MM.1S (cell line): ENCODE measurements at regions not wholly inside any gene's neighbourhood (a gene's known extent, or its start where the extent isn't known, plus 50 kb on each side); places are given as distances from the start of the nearest gene placed in this dataset.

ENCODE experiments used
- DNase-seq: peaks from one replicate; pipeline ENCODE4 v3.0.0-alpha.2; 2015
- H2AFZ ChIP-seq: fragments of 300-600 bp; sonication (generic); 2 replicates; pipeline ENCODE4 v1.6.0; 2016; ENCODE audit warnings: antibody characterized with exemption, low read length
- H3F3A ChIP-seq: fragments of 300-600 bp; sonication (generic); 2 replicates; pipeline ENCODE4 v1.6.1; 2016; ENCODE audit warnings: mild to moderate bottlenecking, antibody characterized with exemption, low read length, moderate library complexity, mixed read lengths; ENCODE audit not compliant: insufficient read depth
- H3K27ac ChIP-seq: fragments of 300-600 bp; sonication (generic); 2 replicates; pipeline ENCODE4 v1.5.1; 2016; ENCODE audit warnings: mild to moderate bottlenecking, low read length
- H3K27me3 ChIP-seq: fragments of 300-600 bp; sonication (generic); replicated peaks from 2 replicates; pipeline ENCODE4 v1.6.0; 2016; ENCODE audit warnings: low read length; ENCODE audit not compliant: insufficient read depth
- H3K36me3 ChIP-seq: fragments of 300-600 bp; sonication (generic); replicated peaks from 2 replicates; pipeline ENCODE4 v1.6.1; 2016; ENCODE audit warnings: mild to moderate bottlenecking, low read length, mixed read lengths; ENCODE audit not compliant: insufficient read depth
- H3K4me1 ChIP-seq: fragments of 300-600 bp; sonication (generic); 2 replicates; pipeline ENCODE4 v1.6.1; 2016; ENCODE audit warnings: low read length, mixed read lengths
- H3K4me2 ChIP-seq: fragments of 300-600 bp; sonication (generic); 2 replicates; pipeline ENCODE4 v1.6.0; 2016; ENCODE audit warnings: low read depth, low read length
- H3K4me3 ChIP-seq: fragments of 300-600 bp; sonication (generic); 2 replicates; pipeline ENCODE4 v1.5.1; 2016; ENCODE audit warnings: low read length, mixed read lengths
- H3K79me2 ChIP-seq: fragments of 300-600 bp; sonication (generic); 2 replicates; pipeline ENCODE4 v1.6.1; 2016; ENCODE audit warnings: mixed run types, low read length, mixed read lengths
- H3K9ac ChIP-seq: fragments of 300-600 bp; sonication (generic); 2 replicates; pipeline ENCODE4 v1.6.1; 2016; ENCODE audit warnings: low read length, mixed read lengths
- H3K9me2 ChIP-seq: fragments of 300-600 bp; sonication (generic); replicated peaks from 2 replicates; pipeline ENCODE4 v1.6.1; 2016; ENCODE audit warnings: mild to moderate bottlenecking, low read length, mixed read lengths; ENCODE audit not compliant: insufficient read depth
- H3K9me3 ChIP-seq: fragments of 300-600 bp; sonication (generic); replicated peaks from 2 replicates; pipeline ENCODE4 v1.6.1; 2016; ENCODE audit warnings: mild to moderate bottlenecking, low read length, mixed read lengths; ENCODE audit not compliant: insufficient read depth
- H4K20me1 ChIP-seq: fragments of 300-600 bp; sonication (generic); 2 replicates; pipeline ENCODE4 v1.6.1; 2016; ENCODE audit warnings: mild to moderate bottlenecking, low read length, moderate library complexity, mixed read lengths; ENCODE audit not compliant: insufficient read depth
- EZH2 ChIP-seq: fragments of 300-600 bp; sonication (generic); optimal IDR thresholded peaks from 2 replicates; pipeline ENCODE3; 2017; ENCODE audit warnings: low read depth, mild to moderate bottlenecking, antibody characterized with exemption, low read length, mixed read lengths
- EZH2phosphoT487 ChIP-seq: fragments of 300-600 bp; sonication (generic); IDR thresholded peaks from 2 replicates; pipeline ENCODE4 v1.6.1; 2018; ENCODE audit warnings: antibody characterized with exemption, low read length
- TF ChIP-seq, protein P1 (sequence below): fragments of 300-600 bp; sonication (generic); IDR thresholded peaks from 2 replicates; pipeline ENCODE4 v1.5.1; 2016; ENCODE audit warnings: antibody characterized with exemption, low read length, mixed read lengths

DNA sequence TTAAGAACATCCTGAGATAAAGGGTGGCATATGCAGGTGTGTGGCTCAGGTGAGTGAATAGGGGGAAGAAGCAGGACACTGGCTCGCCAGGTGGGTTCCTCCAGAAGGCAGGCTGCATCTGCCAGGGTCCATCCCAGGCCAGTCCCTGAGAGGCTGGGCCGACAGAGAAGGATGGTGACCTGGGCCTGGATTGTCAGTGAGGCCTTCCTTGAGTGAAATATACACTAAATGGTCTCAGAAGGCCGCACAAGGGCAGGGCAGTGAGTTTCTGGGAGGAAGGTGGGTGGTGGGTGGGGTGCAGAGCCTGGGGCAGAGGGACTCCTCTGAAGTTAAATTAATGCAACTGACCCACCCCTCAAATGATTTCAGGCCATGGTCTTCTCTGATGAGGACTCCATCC lies 182.1 kb downstream of the ANKRD30B start:
- Histone ChIP-seq H3K36me3 (no peaks in the 10 kb centered on the region), H4K20me1 (no peaks in the 10 kb centered on the region), H3F3A (no peaks in the 10 kb centered on the region), H3K9ac (no peak overlapping the region), H3K27me3 (no peaks in the 10 kb centered on the region), H3K9me3 (no peaks in the 10 kb centered on the region), H3K79me2 (no peaks in the 10 kb centered on the region), H3K4me2 (no peak overlapping the region), H3K9me2 (no peaks in the 10 kb centered on the region), H3K4me1 (no peaks in the 10 kb centered on the region), H3K27ac (no peak overlapping the region), H3K4me3 (no peak overlapping the region), H2AFZ (no peak overlapping the region)
- DNase-seq: no peak
- TF ChIP-seq EZH2 (no peak), EZH2phosphoT487 (no peak)
- TF ChIP-seq, protein P1, sequence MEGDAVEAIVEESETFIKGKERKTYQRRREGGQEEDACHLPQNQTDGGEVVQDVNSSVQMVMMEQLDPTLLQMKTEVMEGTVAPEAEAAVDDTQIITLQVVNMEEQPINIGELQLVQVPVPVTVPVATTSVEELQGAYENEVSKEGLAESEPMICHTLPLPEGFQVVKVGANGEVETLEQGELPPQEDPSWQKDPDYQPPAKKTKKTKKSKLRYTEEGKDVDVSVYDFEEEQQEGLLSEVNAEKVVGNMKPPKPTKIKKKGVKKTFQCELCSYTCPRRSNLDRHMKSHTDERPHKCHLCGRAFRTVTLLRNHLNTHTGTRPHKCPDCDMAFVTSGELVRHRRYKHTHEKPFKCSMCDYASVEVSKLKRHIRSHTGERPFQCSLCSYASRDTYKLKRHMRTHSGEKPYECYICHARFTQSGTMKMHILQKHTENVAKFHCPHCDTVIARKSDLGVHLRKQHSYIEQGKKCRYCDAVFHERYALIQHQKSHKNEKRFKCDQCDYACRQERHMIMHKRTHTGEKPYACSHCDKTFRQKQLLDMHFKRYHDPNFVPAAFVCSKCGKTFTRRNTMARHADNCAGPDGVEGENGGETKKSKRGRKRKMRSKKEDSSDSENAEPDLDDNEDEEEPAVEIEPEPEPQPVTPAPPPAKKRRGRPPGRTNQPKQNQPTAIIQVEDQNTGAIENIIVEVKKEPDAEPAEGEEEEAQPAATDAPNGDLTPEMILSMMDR: no peak

DNA sequence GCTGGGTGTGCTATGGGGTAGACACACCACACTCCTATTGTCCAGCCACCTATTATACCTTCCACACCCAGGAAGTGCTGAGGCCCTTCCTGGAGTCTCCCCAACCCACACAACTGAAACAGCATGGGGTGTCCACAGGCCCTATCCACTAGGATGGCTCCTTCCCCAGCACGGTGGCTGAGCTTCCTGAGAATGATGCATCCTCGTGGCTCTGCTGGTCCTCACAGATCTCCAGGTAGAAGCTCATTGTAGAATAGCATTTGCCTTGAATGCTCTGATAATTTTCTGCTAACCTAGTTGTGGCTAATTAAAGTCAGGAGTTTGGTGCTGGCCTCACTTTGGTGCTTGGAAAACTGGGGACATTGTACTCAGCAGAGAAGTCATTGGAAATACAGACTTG lies 182.6 kb downstream of the ANKRD30B start:
- H3K4me1 ChIP-seq: no peaks in the 10 kb centered on the region

DNA sequence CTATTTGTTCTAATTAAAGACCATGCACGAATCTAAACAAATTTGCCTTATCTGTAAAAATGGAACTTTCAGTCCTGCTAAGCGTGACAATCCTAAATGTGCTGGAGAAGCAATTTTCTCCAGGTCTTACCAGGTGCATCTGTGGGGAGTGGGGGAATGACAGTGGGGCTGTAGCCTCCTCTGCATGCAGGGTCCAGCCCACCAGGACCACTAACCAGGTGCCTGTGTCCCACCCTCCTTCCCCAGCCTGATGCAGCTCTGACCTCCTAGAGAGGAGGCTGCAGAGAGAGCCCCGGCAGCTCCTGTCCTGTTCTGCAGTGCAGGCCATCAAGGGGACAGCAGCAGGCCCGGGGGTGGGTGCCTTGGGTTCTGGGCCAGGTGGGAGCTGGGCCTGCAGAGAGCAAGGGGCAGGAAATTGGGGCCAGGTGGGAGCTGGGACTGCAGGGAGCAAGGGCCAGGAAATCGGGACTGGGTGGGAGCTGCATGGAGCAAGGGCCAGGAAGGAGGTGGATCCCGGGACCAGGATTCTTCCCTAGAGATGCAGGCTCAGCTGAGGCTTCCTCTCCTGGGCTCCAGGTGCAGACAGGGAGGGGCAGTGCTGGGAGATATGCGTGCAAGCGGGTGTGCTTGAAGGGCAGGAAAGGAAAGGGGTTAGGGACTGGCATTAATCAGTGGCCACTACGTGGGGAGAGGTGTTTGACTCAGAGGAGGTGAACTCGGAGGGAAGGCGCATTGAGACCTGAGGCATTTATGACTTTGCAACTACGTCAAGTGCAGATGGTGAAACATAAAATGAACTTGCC lies 185.3 kb downstream of the ANKRD30B start:
- Histone ChIP-seq H3K9me3 (no peaks in the 10 kb centered on the region), H3K4me2 (no peak overlapping the region), H3K27me3 (no peaks in the 10 kb centered on the region), H2AFZ (no peak overlapping the region), H3F3A (no peaks in the 10 kb centered on the region), H3K9ac (no peak overlapping the region), H3K79me2 (no peaks in the 10 kb centered on the region), H3K27ac (no peak overlapping the region), H3K9me2 (no peaks in the 10 kb centered on the region), H3K4me1 (no peaks in the 10 kb centered on the region), H3K36me3 (no peaks in the 10 kb centered on the region), H3K4me3 (no peak overlapping the region), H4K20me1 (no peaks in the 10 kb centered on the region)
- peak; percentile 30 for DNase-seq
- TF ChIP-seq, protein P1: no peak
- no peak for TF ChIP-seq EZH2phosphoT487
- no peak for TF ChIP-seq EZH2

More for the DNA sequence above, 182.6 kb downstream of the ANKRD30B start:
- Histone ChIP-seq H3K4me3 (no peak overlapping the region), H3K9me2 (no peaks in the 10 kb centered on the region), H3K9ac (no peak overlapping the region), H3K27ac (no peak overlapping the region), H4K20me1 (no peaks in the 10 kb centered on the region), H3K9me3 (no peaks in the 10 kb centered on the region), H3K27me3 (no peaks in the 10 kb centered on the region), H3F3A (no peaks in the 10 kb centered on the region), H3K36me3 (no peaks in the 10 kb centered on the region), H3K79me2 (no peaks in the 10 kb centered on the region), H2AFZ (no peak overlapping the region), H3K4me2 (no peak overlapping the region)
- no peak for DNase-seq
- TF ChIP-seq EZH2: no peak
- TF ChIP-seq, protein P1: no peak
- no peak for TF ChIP-seq EZH2phosphoT487
